Upper lobe of left lung (tissue), 6 donors: ENCODE measurements at regions not wholly inside any gene's neighbourhood (a gene's known extent, or its start where the extent isn't known, plus 50 kb on each side); places are given as distances from the start of the nearest gene placed in this dataset.

Experiments
- ATAC-seq, 2 donors: fragments of 200-7000 bp; cut with Tn5 transposase; one replicate each; pipeline ENCODE4 v1.9.1; 2022; ENCODE audit warnings: mild to moderate bottlenecking in 2 of 2, moderate library complexity in 2 of 2; ENCODE audit not compliant: low FRiP score in 2 of 2
- DNase-seq, 2 donors: peaks; one replicate each; pipeline ENCODE4 v3.0.0-alpha.2; 2019 to 2020
- H3K27ac ChIP-seq, 4 donors: fragments of 200-600 bp; sonication (generic); one replicate each; pipeline ENCODE4 v1.5.1; 2016 to 2019
- H3K27me3 ChIP-seq, 4 donors: fragments of 200-600 bp; sonication (generic); one replicate each; pipeline ENCODE4 v1.5.1; 2017 to 2019
- H3K36me3 ChIP-seq, 4 donors: fragments of 200-600 bp; sonication (generic); one replicate each; pipeline ENCODE4 v1.5.1; 2016 to 2019
- H3K4me1 ChIP-seq, 4 donors: fragments of 200-600 bp; sonication (generic); one replicate each; pipeline ENCODE4 v1.5.1; 2018 to 2019
- H3K4me3 ChIP-seq, 4 donors: fragments of 200-600 bp; sonication (generic); one replicate each; pipeline ENCODE4 v1.5.1; 2017 to 2019; ENCODE audit warnings: mild to moderate bottlenecking in 2 of 4, moderate library complexity in 1 of 4
- H3K9me3 ChIP-seq, 4 donors: fragments of 200-600 bp; sonication (generic); one replicate each; pipeline ENCODE4 v1.5.1; 2018 to 2019
- EP300 ChIP-seq, 4 donors: sonication (generic); formaldehyde crosslinking; IDR thresholded peaks; one replicate each; pipeline ENCODE4 v1.5.1; 2017; ENCODE audit warnings: antibody characterized with exemption in 4 of 4, control low read depth in 2 of 4
- POLR2A ChIP-seq, 4 donors: fragments of 450-650 bp; IDR thresholded peaks; one replicate each; pipeline ENCODE4 v1.5.1; 2016 to 2017; ENCODE audit warnings: antibody characterized with exemption in 4 of 4, mild to moderate bottlenecking in 2 of 4
- POLR2AphosphoS5 ChIP-seq, 2 donors: sonication (generic); formaldehyde crosslinking; IDR thresholded peaks; one replicate each; pipeline ENCODE4 v1.5.1; 2017; ENCODE audit warnings: antibody characterized with exemption in 2 of 2
- WGBS, 2 donors: methylation state at CpG; one replicate each; pipeline ENCODE4 v1.1.5; 2017 to 2018; 5-methylcytosine and 5-hydroxymethylcytosine counted together
- TF ChIP-seq, protein P1 (sequence below), 6 experiments: fragments of 450-650 bp in 4 of 6; fragments of 200-600 bp in 2 of 6; sonication (generic) in 2 of 6; IDR thresholded peaks; one replicate each; pipeline ENCODE4 v1.5.1; 2016 to 2019; ENCODE audit warnings: antibody characterized with exemption in 6 of 6
- donor health status: DM: no; HTN: no; CAD: no; lungs with moderate emphysema.
- donor health status: DM: no; HTN: yes; CAD: no; lungs with severe emphysema.

DNA sequence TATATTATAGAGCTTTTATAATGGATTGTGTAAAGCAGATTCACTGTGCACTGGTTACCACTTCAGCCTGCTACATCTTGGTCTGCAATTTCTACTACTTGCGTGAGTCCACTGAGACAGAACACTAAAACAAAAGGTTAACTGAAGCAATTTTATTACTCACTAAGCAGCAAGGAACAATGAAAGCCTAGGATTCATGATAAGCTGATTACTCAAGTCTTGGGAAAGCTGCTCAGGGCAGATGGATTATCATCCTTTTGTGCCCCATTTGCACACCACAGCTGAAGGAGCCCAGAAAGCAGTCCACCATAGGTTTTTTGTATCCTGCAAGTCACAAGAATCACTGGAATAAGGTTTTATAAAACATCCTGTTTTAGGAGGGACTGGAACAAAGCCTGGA lies 1215.2 kb upstream of the TMEFF2 start:
- Histone ChIP-seq H3K27me3 (no peaks in the 10 kb centered on the region), H3K36me3 (no peaks in the 10 kb centered on the region), H3K27ac (no peak overlapping the region), H3K4me3 (no peak overlapping the region), H3K4me1 (no peaks in the 10 kb centered on the region), H3K9me3 (peaks cover 0 to 4% (median 0%) of the 10 kb centered on the region in 4 donors)
- WGBS, 2 donors = 96 to 97% methylated on average over 1 of the region's 1 CpG
- no peak for DNase-seq
- TF ChIP-seq, protein P1, sequence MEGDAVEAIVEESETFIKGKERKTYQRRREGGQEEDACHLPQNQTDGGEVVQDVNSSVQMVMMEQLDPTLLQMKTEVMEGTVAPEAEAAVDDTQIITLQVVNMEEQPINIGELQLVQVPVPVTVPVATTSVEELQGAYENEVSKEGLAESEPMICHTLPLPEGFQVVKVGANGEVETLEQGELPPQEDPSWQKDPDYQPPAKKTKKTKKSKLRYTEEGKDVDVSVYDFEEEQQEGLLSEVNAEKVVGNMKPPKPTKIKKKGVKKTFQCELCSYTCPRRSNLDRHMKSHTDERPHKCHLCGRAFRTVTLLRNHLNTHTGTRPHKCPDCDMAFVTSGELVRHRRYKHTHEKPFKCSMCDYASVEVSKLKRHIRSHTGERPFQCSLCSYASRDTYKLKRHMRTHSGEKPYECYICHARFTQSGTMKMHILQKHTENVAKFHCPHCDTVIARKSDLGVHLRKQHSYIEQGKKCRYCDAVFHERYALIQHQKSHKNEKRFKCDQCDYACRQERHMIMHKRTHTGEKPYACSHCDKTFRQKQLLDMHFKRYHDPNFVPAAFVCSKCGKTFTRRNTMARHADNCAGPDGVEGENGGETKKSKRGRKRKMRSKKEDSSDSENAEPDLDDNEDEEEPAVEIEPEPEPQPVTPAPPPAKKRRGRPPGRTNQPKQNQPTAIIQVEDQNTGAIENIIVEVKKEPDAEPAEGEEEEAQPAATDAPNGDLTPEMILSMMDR (IDR thresholded peaks at IDR 0.05) = no peak
- TF ChIP-seq POLR2A (IDR thresholded peaks at IDR 0.05) (no peak), EP300 (IDR thresholded peaks at IDR 0.05) (no peak), POLR2AphosphoS5 (IDR thresholded peaks at IDR 0.05) (no peak)
- ATAC-seq = no peak

DNA sequence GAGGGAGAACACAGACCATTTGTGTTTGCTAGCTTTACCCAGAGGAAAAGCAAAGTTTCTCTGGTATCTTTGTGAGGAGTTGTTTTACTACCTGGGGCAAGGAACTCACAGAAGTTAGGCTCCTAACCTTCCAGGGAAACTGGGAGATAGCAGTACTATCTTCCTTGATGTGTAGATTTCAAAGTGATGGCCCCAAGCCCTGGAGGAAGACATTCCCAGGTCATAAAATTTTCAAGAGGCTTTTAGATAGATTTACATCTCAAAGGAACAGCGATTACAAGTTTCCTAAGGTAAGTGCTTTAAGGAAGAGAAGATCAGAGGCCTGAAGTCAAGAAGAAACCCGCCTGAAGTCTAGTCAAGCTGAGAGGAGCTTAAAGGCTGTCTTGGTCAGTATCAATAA lies 1187.8 kb upstream of the TMEFF2 start:
- ATAC-seq (no peak), DNase-seq (no peak)
- no peaks in the 10 kb centered on the region for H3K9me3 ChIP-seq
- no peak overlapping the region for H3K4me3 ChIP-seq
- no peaks in the 10 kb centered on the region for H3K27me3 ChIP-seq
- TF ChIP-seq, protein P1 (IDR thresholded peaks at IDR 0.05) = no peak
- TF ChIP-seq POLR2AphosphoS5 (IDR thresholded peaks at IDR 0.05) (no peak), POLR2A (IDR thresholded peaks at IDR 0.05) (no peak), EP300 (IDR thresholded peaks at IDR 0.05) (no peak)
- 47 to 60% methylated on average over 2 of the region's 2 CpGs for WGBS, 2 donors
- no peaks in the 10 kb centered on the region for H3K36me3 ChIP-seq
- no peaks in the 10 kb centered on the region for H3K4me1 ChIP-seq
- no peak overlapping the region for H3K27ac ChIP-seq

DNA sequence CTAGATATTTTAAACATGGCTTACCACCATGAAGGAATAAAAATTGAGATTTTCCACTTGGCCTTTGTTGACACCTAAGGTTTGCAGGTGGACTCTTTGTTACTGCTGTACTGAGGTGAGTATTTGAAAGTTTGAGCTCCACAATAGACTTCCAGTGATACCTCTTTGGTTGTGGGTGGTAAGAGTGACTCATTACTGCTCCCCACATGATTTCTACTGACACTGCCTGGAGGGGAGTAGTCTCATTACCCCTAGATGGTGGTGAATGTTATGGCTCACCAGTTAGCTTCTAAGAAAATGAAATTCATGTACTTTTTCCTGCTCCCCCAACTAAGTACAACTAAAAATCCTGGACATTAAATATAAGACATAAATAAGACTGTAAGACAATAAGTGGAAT lies 1183.1 kb upstream of the TMEFF2 start:
- TF ChIP-seq, protein P1 (IDR thresholded peaks at IDR 0.05) = no peak
- TF ChIP-seq POLR2AphosphoS5 (IDR thresholded peaks at IDR 0.05) (no peak), POLR2A (IDR thresholded peaks at IDR 0.05) (no peak), EP300 (IDR thresholded peaks at IDR 0.05) (no peak)
- ATAC-seq (no peak), DNase-seq (no peak)
- H3K4me1 ChIP-seq = no peaks in the 10 kb centered on the region
- H3K27ac ChIP-seq = no peak overlapping the region
- H3K4me3 ChIP-seq = no peak overlapping the region
- H3K36me3 ChIP-seq = no peaks in the 10 kb centered on the region
- no peaks in the 10 kb centered on the region for H3K9me3 ChIP-seq
- no peaks in the 10 kb centered on the region for H3K27me3 ChIP-seq

DNA sequence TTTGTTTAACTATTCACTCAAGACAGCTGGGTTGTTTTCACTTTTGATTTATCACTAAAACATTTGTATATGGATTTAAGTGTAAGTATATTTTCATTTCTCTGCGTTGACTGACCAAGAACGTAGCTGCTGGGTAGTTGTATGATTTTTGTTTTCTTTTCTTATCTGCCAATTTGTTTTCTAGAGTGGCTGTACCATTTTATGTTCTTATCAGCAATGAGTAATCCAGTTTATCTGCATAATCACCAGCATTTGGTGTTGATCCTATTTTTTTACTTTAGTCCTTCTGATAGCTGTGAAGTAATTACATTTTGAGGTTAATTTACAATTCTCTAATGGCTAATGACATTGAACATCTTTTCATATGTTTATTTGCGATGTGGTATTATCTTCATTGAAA lies 1178.4 kb upstream of the TMEFF2 start:
- H3K4me1 ChIP-seq = no peaks in the 10 kb centered on the region
- WGBS, 2 donors = 68% methylated on average over 3 of the region's 3 CpGs
- H3K27ac ChIP-seq = no peak overlapping the region
- no peak for TF ChIP-seq POLR2AphosphoS5 (IDR thresholded peaks at IDR 0.05)
- no peak for TF ChIP-seq POLR2A (IDR thresholded peaks at IDR 0.05)
- no peak for TF ChIP-seq EP300 (IDR thresholded peaks at IDR 0.05)
- TF ChIP-seq, protein P1 (IDR thresholded peaks at IDR 0.05) = no peak
- no peaks in the 10 kb centered on the region for H3K27me3 ChIP-seq
- DNase-seq (no peak), ATAC-seq (no peak)
- H3K36me3 ChIP-seq = no peaks in the 10 kb centered on the region
- no peak overlapping the region for H3K4me3 ChIP-seq
- H3K9me3 ChIP-seq = no peaks in the 10 kb centered on the region

DNA sequence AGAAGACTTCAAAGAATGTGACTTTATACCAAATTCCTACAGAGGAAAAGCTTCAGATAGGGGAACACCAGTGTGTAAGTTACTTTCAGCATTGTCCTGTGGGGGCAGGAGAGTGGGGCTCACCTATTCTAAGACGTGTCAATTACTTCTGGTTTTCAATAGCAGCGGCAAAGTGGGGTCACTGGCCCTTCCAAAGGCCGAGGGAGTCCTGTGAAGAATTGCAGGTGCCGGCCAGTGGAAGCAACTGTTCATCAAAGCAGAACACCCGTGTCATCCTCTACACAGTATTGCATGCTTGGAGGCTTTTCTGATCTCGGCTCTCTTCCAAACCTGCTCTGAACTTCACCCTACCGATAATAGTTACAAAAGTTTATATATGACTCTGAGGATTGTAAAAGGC lies 1176.5 kb upstream of the TMEFF2 start:
- 77 to 78% methylated on average over 5 to 7 of the region's 7 CpGs for WGBS, 2 donors
- no peaks in the 10 kb centered on the region for H3K4me1 ChIP-seq

More for the DNA sequence above, 1176.5 kb upstream of the TMEFF2 start:
- TF ChIP-seq POLR2A (IDR thresholded peaks at IDR 0.05) (no peak), EP300 (IDR thresholded peaks at IDR 0.05) (no peak), POLR2AphosphoS5 (IDR thresholded peaks at IDR 0.05) (no peak)
- TF ChIP-seq, protein P1 (IDR thresholded peaks at IDR 0.05) = no peak
- no peak overlapping the region for H3K27ac ChIP-seq
- H3K36me3 ChIP-seq = no peaks in the 10 kb centered on the region
- H3K9me3 ChIP-seq = no peaks in the 10 kb centered on the region
- ATAC-seq = no peak
- H3K27me3 ChIP-seq = no peaks in the 10 kb centered on the region
- no peak for DNase-seq
- no peak overlapping the region for H3K4me3 ChIP-seq
